ENCODE measurements at regions not wholly inside any gene's neighbourhood (a gene's known extent, or its start where the extent isn't known, plus 50 kb on each side); places are given as distances from the start of the nearest gene placed in this dataset.

DNA sequence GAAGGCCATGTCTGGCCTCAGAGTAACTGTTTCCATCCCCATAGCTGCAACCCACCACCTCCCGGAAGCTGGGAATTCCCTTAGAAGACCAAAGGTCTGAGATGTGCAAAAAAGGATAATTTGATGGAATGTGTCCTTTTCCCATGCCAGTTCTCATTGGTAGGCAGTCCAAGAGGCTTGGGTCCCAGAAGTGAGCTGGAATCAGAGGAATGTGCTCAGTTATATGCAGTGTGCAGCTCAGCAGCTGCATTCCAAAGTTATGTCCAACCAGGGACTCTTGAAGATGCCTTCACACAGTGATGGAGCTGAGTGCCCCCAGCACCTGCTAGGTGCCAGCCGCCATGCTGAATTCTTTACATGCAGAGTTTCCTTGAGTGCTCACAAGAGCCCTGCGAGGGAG is 583.9 kb upstream of the TBX3 start:
- no peak for DNase-seq (ENCODE audit: low read depth)

DNA sequence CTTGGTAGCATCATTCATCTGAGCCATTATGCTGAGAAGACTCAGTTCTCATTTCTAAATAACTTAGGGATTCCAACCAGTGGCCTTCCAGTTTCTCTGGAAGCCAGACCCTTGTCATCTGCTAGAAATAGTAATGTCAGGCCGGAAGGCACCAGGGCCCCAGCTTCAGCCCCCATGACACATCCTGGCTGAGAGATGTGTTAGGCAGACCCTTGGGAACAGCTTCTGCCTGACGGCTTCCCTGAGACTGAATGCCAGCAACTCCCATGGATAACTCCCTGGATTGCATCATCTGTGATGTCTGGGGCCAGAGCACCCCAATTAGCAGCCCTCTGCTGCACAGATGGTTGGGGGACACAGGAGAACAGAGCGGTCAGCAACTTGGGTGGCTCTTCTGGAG is 583.5 kb upstream of the TBX3 start:
- no peak for DNase-seq (ENCODE audit: low read depth)

DNA sequence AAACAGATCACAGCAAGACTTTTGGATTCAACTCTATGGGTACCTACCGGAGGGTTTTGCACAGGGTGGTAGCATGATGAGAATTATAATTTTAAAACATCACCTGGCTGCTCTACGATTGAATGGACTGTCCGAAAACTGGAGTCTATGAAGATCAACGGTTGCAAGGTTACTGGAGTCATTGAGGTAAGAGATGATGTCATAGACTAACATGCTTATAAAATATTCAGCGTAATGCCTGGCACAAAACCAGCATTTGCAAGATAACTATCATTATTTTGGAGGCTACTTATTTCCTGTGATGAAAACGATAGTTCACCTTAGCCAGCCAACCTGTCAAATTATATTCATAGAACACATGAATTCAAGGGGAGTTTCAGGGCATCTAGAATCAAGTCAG is 580.6 kb upstream of the TBX3 start:
- DNase-seq (ENCODE audit: low read depth), result no peak

DNA sequence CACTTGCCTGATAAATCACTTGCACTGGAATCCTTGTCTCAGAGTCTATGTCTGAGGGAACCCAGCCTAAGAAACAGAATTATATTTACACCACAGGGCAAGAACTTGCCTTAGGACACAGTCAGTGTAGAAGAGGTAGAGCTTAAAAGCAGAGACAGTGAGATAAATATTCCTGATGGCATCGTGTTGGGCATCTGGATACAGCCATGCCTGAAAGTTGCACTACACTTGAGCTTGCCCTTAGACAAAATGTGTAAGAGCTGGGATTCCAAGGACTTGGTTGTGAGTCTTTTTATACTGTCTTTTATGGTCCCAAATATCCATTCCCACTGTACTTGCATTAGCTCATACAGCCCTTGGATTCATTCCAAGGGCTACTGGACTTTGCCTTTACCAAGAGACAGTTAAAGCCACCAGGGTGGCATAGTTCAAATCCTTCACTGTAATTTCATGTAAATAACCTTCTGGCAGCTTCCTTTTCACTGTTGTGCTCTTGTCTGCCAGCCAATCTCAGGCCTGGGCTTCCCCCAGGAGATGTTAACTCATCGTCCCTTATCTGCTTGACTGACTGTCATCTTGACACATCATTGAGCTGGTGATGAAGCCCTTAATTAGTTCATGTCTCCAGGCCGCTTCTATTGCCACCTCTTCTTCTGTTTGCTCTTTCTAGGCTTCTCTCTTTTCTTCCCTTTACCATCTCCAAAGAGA is 577.9 kb upstream of the TBX3 start:
- DNase-seq (ENCODE audit: low read depth), result no peak

DNA sequence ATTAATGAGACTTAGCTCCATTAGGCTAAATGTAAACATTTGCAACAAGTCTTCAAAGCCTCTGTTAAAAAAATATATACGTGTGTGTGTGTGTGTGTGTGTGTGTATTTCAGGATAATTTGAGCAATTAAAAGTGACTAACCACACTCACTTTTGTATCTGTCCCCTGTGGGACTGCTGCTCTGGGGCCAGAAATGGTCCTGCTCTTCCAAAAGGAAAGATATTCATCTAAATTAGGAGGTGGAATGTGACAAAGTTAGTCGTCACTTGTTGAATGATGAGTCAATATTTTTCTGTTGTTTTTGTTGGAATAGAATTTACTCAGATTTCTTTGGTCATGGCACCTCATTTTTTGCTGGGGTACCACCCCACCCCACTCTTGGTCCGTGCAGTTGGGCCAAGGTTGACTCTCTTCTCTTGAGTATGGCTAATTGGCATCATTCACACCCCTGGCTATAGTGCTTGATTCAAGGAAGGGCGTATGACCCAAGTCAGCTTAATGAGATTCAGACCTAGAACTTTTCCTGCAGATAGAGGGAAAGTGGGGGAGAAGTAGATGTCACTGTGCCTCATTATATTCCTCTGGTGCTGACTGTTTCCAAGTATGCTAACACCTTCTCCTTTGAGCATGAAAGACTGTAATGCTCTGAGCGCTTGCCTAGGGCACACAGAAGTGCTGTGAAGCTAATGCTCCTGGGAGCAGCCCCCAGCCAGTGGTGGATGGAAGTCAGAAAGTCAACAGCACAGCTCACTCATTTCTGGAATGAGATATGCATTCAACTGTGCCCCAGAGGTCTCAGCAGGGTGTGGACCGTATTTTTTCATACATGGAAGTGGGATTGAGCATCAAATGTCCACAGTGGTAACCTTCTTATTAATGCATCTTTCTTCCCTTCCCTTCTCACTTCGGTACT is 577.0 kb upstream of the TBX3 start:
- DNase-seq (ENCODE audit: low read depth), result no peak

DNA sequence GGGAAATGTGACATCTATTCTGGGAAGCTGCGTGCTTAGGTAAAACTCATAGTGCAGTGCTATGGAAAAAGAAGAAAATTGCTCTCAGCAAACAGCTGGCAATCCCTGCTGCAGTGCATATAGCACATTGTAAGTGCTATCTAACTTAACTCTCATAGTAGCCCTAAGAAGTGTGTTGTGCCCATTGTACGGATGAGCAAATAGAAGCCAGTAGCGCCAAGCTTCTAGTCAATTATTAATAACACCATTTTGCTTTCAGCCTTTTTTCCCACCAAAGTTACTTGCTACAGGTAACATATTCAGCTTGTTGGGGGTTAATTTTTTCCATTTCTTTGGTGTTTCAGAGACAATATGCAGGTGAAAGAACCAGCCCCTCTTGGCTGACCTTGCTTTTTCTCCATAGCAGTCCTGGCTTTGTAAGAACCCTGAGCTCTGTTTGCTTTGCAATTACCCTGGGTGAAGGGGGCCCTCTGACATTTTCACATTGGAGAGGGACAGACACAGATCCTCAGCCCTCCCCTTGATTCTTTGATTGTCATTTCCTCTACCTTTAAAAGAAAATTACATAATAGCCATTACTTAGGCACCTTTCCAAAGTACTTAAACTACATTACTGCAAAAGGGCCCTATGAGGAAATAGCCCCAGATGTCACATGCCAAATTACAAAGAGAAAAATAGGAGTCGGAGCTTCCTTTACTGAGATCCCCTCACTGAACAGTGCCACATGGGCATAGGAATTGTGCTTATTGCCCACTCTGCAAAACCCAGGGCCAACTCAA is 576.2 kb upstream of the TBX3 start:
- no peak for DNase-seq (ENCODE audit: low read depth)

DNA sequence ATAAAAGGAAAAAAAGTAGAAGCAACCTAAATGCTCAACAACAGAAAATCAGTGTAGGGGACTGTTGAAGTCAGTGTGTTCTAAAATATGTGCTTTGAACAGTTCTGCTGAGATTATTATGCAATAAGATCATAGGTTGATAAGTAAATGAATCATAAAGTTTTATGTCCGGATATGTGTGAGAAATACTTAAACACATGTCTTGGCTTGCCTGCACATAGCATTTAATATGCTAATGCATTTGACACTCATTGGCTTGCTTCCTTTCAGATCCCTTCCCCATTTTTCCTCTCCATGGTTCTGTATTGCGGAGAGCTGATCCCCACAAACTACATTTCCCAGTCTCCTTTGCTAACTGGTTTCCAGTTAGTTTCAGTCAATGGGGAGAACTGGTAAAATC is 573.8 kb upstream of the TBX3 start:
- peak; percentile 54 for DNase-seq (ENCODE audit: low read depth)

DNA sequence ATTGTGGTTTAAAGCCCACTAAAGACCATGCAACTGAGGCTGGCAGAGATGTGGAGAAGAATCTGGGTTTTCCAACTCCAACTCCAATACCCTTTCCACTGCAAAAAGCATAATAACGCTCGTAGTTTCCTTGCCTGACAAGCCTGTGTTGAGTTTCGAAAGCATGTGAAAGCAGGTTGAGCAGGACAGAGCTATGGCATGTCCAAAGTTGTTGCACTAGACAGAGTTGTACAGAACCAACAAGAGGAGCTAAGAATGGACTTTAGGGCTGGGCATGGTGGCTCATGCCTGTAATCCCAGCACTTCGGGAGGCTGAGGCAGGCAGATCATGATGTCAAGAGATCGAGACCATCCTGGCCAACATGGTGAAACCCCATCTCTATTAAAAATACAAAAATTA is 572.0 kb upstream of the TBX3 start:
- DNase-seq (ENCODE audit: low read depth), result no peak

DNA sequence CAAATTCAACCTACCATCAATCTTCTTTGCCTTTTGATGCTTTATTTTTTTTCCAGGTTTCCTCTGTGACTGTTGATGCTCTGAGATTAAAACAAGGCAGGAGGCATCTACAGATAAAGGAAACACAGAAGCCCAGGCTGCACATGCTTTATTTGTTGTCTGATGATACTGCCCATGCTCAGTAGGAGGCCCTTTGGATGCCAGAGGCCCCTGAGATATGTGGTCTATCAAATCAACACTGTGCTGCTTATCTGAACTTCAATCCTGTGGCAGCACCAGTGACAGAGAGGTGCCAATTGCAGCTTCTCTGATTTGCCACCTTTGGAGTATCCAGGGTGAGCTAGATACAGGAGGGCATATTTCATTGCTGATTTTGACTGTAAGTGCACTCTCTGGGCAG is 571.3 kb upstream of the TBX3 start:
- DNase-seq (ENCODE audit: low read depth), result no peak

DNA sequence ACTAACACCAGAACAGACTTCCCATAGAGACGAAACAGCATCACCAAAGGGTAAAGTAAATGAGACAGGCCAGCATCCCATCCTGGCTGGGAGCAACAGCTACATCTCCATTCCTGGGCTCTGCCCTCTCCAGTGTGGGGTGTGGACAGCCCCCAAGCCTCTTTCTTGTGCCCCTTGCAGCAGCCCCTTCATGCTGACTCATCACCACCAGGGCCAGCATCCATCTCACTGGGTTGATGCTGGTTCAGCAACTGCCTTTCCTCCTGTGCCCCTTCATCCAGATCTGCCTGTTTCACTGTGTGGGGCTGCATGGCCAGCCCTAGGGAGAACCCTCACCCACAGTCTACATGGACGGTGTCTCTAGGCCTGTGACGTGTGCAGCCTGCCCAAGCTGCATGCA is 569.1 kb upstream of the TBX3 start:
- DNase-seq (ENCODE audit: low read depth), result no peak

DNA sequence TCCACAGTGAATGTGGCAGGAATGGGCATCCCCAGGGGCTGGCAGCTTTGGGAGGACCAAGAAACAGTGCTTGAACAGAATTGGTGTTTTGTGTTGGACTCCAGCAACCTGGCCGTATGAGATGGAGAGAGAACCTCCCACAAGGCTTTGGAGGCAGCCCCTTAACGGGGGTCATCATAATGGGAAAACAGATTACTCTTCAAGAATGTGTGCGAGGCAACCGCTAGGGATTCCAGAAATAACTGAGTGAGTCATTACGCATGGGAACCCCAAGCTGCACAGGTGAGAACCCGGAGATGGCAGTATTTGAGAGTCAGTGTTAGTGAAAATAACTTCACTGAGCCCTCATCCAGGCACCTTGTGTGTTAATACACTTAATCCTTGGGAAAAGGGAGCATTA is 567.8 kb upstream of the TBX3 start:
- DNase-seq (ENCODE audit: low read depth), result peak; percentile 47

DNA sequence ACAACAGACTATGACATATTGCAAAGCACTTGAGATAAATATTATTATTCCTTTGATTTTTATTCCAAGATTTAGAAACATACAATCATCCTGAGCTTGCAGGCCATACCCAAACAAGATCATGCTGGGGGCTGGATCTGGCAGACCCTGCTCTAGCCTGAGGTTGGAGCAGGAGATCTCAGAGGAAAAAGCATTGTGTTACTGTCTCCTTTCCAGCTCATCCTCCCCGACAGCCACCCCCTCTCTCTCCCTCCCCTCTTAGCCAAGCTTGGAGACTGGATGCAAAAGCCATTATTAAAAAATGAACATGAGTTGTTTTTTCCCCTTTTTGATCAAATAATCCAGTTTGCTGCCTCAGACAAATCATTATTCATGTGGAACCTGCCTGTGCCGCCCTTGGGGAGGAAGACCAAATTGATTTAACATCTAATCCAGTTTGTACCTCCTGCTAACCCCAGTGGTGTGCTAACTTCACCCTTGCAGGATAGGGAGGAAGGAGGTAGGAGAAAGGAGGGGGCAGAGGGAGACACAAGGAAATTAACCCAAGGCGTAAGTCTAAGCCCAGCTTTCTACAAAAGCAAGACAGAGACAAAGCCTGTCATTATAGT is 565.8 kb upstream of the TBX3 start:
- DNase-seq (ENCODE audit: low read depth), result no peak

DNA sequence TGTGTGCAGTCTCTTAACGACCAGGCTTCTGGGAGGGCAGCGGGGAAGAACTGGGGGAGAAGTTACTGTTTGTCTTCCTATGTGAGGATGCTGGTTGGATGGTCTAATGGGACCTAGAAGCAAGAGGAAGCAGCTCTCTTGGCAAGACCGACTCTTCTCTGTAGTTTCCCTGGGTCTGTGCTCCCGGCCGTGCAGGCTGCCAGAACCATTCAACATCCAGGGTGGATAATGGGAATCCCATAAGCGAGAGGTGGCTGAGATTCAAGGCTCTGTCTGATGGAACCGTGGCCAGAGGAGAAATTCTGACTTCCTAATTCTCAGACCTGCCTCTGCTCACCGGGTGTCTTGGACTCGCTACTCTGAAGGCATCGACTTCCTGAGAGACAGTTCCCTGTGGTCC is 561.0 kb upstream of the TBX3 start:
- no peak for DNase-seq (ENCODE audit: low read depth)

DNA sequence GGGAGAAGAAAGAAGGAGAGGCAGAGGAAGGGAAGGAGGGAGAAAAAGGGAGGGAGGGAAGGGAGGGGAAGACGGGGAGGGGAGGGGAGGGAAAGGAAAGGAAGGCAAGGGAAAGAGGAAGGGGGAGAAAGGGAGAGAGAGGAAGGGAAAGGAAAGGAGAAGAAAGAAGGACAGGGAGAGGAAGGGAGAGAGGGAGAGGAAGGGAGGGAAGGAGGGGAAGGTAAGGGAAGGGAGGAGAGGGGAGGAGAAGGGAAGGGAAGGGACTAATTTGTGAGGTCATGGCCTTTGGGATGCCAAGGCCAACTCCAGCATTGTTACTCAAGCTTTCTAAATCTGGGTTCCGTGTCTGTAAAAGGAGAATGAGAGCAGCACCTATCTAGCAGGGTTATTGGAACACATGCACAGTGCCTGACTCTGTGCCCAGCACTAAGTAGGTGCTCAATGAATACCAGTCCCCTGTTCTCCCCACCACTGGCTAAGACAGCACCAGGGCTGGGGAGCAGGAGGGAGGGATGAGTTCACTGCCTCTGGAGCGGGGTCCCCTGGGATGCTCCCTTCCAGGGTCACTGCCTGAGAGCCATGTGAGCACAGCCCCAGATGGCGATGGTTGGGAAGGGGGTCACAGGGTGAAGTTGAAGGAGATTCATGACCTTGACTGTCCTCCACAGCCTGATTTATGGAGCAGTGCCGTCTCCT is 560.1 kb upstream of the TBX3 start:
- DNase-seq (ENCODE audit: low read depth), result no peak

DNA sequence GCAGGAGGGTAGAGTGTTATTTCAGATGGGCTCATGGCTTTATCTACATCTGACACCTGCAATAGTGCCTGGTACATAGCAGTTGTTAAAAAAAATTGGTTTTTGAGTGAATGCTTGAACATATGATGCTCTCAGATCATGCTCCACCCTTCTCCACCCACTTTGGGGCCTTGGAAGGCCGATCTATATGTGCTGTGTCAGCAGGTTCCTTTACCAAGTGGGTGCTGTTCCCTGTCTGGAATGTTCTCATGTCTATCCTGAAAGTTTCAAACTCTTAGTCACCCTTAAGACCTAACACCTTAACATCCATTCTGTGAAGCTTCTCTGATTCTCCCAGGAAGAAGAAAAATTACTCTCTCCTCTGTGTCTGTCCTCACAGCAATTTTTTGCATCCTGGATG is 556.3 kb upstream of the TBX3 start:
- DNase-seq (ENCODE audit: low read depth), result no peak

DNA sequence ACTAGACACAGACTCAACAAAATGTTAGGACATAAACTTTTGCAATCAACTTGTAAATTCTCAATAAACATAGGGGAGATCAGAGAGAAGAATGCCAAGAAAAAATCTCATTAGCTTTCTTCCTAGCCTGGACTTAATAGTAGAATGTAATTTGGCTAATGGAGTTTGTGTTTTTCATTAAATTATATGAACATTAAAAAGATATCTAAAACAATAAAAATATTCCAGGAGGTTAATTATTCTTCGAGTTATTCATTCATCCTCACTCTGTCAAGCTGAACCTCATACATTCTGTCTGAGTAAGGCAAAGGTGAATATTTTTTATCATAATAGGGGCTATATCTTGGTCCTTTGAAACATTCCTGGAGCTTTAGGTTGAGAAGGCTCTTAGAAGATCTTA is 551.9 kb upstream of the TBX3 start:
- no peak for DNase-seq (ENCODE audit: low read depth)

DNA sequence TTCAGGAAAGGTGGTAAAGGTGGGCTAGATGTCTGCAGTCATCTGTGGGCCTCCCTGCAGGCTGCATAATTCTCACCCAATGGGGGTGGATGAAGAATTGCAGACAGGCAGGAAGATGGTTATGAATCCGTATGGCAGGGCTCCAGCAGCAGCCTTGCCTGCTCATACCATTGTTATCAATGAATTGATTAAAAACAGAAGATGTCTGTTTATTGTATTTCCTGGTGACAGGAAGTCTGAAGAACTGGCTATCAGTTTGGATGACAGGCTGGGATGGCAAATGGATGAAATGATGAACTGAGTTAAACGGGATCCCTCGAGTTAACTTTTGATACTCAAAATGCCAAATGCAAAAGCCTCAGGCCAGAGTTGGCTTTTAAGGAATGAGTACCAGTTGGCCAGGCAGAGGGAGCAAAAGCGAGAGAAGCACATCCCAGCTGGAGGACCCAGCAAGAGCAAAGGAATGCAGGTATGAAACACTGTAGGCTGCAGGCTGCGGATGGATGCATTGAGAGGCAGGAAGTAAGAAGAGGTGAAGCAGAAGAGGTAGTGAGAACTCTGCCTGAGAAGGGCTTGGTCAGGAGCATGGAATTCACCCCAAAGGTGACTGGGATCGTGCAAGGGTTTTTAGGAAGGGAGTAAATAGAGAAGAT is 550.0 kb upstream of the TBX3 start:
- DNase-seq (ENCODE audit: low read depth), result no peak

DNA sequence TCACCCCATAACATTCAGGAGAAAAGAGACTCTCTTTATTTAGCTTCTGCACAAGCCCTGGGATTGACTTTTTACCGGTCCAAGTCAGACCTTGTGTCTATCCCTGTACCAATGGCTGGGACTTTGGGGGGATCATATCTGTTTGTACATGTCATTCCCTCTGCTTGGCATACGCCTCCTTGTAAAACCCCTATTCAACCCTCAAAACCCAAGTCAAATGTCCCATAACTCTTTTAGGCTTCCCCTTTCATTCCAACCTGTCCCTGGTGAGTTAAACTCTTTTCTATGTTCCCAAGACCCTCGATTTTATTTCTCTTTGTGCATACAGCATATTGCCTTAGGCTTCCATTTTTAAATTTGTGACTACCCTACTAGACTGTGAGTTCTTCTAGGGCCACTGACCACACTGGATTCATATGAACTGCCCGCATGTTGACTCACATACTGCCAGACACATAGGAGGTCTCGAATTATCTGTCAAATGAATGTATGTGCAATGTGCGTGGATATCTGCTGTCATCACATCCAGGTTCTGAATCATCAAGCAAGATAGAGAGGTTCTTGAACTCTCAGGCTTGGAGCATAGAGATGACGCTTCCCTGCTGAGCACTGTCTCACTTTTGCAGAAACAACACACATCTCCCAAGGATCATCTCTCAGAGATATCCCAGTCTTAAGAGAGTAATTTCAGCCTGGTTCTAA is 548.6 kb upstream of the TBX3 start:
- DNase-seq (ENCODE audit: low read depth), result peak; percentile 85

DNA sequence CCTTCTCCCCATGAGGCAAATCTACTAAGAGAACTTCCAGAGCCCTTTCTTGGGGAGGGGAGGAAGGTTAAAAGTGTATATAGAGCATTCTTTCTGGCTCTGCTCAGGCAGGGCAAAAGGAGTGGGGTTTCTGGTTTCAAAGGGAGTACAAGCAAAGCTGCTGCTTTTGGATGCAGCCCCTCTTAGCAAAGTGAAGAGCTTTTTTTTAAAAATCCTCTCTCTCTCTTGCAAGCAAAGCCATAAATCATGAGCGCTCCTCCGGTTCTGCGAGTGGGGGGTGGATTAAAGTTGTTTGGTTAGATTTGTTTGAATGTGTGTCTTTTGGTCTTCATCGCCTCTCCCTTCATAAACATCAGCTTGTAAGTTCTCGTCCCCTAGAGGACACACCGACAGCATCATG is 546.6 kb upstream of the TBX3 start:
- DNase-seq (ENCODE audit: low read depth), result no peak

DNA sequence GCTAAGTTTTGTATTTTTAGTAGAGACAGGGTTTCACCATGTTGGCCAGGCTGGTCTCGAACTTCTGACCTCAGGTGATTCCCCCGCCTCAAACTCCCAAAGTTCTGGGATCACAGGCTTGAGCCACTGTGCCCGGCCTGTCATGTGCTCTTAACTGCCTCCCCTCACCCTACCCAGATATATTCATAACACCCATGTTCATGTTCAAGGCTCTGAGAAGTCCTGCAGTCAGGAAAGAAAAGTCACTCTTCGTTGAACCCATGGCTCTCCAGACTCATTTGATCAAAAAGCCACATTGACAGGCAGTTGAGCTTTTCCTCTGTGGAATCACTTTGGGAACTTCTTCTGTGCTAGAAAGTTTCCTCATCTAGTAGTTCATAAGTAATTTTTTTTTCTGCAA is 545.5 kb upstream of the TBX3 start:
- DNase-seq (ENCODE audit: low read depth), result no peak

Measured in HT1080 (cell line).